ENCODE measurements at regions not wholly inside any gene's neighbourhood (a gene's known extent, or its start where the extent isn't known, plus 50 kb on each side); places are given as distances from the start of the nearest gene placed in this dataset.

DNA sequence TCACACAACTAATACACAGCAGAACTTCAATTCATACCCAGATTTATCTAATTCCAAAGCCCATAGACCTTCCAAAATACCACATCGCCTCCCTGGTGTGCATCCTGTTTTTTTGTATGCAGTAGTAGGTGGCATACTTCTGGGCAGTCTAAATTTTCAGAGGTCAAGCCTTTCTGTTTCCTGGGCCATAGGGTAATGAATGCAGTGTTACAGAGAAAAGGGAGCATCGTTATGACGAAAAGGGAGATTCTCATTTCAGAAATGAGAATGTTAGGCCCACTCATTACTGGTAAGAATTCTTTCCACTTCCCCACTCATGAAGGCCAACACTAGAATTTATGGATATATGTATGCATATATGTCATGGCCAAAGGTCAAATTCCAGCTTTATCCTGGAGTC is 267.8 kb upstream of the ASIC2 start:
- Mint-ChIP-seq H3K36me3 (no peaks in the 10 kb centered on the region), H3K4me3 (no peak overlapping the region), H3K4me1 (peaks cover 3% of the 10 kb centered on the region), H3K9me3 (peaks cover 6 to 14% (median 9%) of the 10 kb centered on the region in 7 donors), H3K27me3 (ENCODE audit: low read depth in 3 of 3) (peaks cover 0 to 2% (median 0%) of the 10 kb centered on the region in 3 donors), H3K27ac (no peak overlapping the region)
- H3K4me3 ChIP-seq (replicated peaks in 1 of 3; ENCODE audit: low read depth in 2 of 3, low read length in 3 of 3) = no peak overlapping the region
- H3K79me2 ChIP-seq (ENCODE audit: insufficient read depth, low read length) = no peaks in the 10 kb centered on the region
- no peak overlapping the region for H2AFZ ChIP-seq (ENCODE audit: insufficient read depth, low read depth, low read length, poor library complexity, severe bottlenecking)
- no peaks in the 10 kb centered on the region for H4K20me1 ChIP-seq (ENCODE audit: insufficient read depth, low read length)
- intact Hi-C loops (cut with micrococcal nuclease) = no loop called here
- TF ChIP-seq, protein P1, sequence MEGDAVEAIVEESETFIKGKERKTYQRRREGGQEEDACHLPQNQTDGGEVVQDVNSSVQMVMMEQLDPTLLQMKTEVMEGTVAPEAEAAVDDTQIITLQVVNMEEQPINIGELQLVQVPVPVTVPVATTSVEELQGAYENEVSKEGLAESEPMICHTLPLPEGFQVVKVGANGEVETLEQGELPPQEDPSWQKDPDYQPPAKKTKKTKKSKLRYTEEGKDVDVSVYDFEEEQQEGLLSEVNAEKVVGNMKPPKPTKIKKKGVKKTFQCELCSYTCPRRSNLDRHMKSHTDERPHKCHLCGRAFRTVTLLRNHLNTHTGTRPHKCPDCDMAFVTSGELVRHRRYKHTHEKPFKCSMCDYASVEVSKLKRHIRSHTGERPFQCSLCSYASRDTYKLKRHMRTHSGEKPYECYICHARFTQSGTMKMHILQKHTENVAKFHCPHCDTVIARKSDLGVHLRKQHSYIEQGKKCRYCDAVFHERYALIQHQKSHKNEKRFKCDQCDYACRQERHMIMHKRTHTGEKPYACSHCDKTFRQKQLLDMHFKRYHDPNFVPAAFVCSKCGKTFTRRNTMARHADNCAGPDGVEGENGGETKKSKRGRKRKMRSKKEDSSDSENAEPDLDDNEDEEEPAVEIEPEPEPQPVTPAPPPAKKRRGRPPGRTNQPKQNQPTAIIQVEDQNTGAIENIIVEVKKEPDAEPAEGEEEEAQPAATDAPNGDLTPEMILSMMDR (IDR thresholded peaks at IDR 0.05) = no peak
- H3K4me2 ChIP-seq (replicated peaks; ENCODE audit: extremely low read depth, low read length, poor library complexity, severe bottlenecking) = no peak overlapping the region
- H3K4me1 ChIP-seq (ENCODE audit: control insufficient read depth in 1 of 2, insufficient read depth in 2 of 2, low read length in 2 of 2) = no peaks in the 10 kb centered on the region
- H3K27me3 ChIP-seq (ENCODE audit: control insufficient read depth in 2 of 2, insufficient read depth in 2 of 2, low read length in 2 of 2) = no peaks in the 10 kb centered on the region
- peaks cover 6 to 7% of the 10 kb centered on the region in 2 donors for H3K9me3 ChIP-seq (replicated peaks in 1 of 2; ENCODE audit: control insufficient read depth in 1 of 2, insufficient read depth in 1 of 2, low read length in 2 of 2)
- WGBS (ENCODE audit: insufficient coverage) = no CpG with 5 or more reads among the region's 3 CpGs
- no peak overlapping the region for H3K27ac ChIP-seq (ENCODE audit: low read depth in 1 of 2, low read length in 2 of 2)
- no peak overlapping the region for H3K9ac ChIP-seq (ENCODE audit: insufficient read depth, low read length, poor library complexity, severe bottlenecking)
- no peaks in the 10 kb centered on the region for H3K36me3 ChIP-seq (replicated peaks in 1 of 2; ENCODE audit: control insufficient read depth in 1 of 2, insufficient read depth in 2 of 2, low read length in 2 of 2)
- DNase-seq = no peak

DNA sequence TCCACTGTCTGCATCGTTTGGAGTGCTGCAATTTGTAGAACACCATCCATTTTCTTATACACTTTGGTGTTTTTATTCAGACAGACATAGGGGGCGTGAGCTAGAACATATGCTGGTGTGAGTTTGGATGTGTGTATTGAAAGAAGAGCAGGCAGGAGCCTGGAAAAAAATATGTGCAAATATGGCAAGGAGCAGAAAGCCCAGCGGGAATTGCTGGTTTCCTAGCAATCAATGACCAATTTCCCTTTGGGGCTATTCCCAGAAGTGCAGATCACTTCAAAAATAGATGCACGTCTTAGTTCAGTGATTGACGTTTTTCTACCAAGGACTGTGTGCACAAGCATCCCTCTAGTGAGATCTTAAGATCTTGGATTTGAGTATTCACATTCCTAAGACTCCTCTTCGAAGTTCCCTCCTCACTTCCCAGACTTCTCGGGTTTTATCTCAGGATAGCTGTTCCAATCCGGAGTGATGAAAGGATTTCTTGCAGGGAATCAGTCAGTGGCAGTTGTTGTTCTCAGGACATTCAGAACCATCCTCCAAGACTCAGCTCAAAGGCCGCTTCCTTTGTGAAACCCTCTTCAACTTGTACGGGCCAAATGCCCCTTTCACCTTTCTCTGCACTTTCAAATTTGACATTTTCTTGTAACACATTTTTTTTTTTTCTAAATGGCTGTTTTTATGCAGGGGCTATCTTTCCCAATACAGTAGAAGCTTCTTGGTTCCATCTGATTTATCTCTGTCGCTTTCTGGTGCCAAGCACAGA is 268.7 kb upstream of the ASIC2 start:
- 85% methylated on average over 4 of the region's 11 CpGs for WGBS (ENCODE audit: insufficient coverage)
- no peak overlapping the region for H2AFZ ChIP-seq (ENCODE audit: insufficient read depth, low read depth, low read length, poor library complexity, severe bottlenecking)
- H4K20me1 ChIP-seq (ENCODE audit: insufficient read depth, low read length) = no peaks in the 10 kb centered on the region
- Mint-ChIP-seq H3K4me3 (no peak overlapping the region), H3K27ac (no peak overlapping the region), H3K36me3 (no peaks in the 10 kb centered on the region), H3K27me3 (ENCODE audit: low read depth in 3 of 3) (peaks cover 0 to 2% (median 0%) of the 10 kb centered on the region in 3 donors), H3K4me1 (peaks cover 3% of the 10 kb centered on the region), H3K9me3 (peaks cover 6 to 13% (median 11%) of the 10 kb centered on the region in 7 donors)
- TF ChIP-seq, protein P1 (IDR thresholded peaks at IDR 0.05) = no peak
- H3K9me3 ChIP-seq (replicated peaks in 1 of 2; ENCODE audit: control insufficient read depth in 1 of 2, insufficient read depth in 1 of 2, low read length in 2 of 2) = peaks cover 6 to 7% of the 10 kb centered on the region in 2 donors
- no peaks in the 10 kb centered on the region for H3K36me3 ChIP-seq (replicated peaks in 1 of 2; ENCODE audit: control insufficient read depth in 1 of 2, insufficient read depth in 2 of 2, low read length in 2 of 2)
- H3K79me2 ChIP-seq (ENCODE audit: insufficient read depth, low read length) = no peaks in the 10 kb centered on the region
- H3K9ac ChIP-seq (ENCODE audit: insufficient read depth, low read length, poor library complexity, severe bottlenecking) = no peak overlapping the region
- H3K4me3 ChIP-seq (replicated peaks in 1 of 3; ENCODE audit: low read depth in 2 of 3, low read length in 3 of 3) = no peak overlapping the region
- H3K27me3 ChIP-seq (ENCODE audit: control insufficient read depth in 2 of 2, insufficient read depth in 2 of 2, low read length in 2 of 2) = no peaks in the 10 kb centered on the region
- no peak for DNase-seq
- no peak overlapping the region for H3K27ac ChIP-seq (ENCODE audit: low read depth in 1 of 2, low read length in 2 of 2)
- intact Hi-C loops (cut with micrococcal nuclease) = no loop called here
- H3K4me1 ChIP-seq (ENCODE audit: control insufficient read depth in 1 of 2, insufficient read depth in 2 of 2, low read length in 2 of 2) = no peaks in the 10 kb centered on the region
- H3K4me2 ChIP-seq (replicated peaks; ENCODE audit: extremely low read depth, low read length, poor library complexity, severe bottlenecking) = no peak overlapping the region

Data from CD14-positive monocyte (primary cell).